ENCODE measurements at regions not wholly inside any gene's neighbourhood (a gene's known extent, or its start where the extent isn't known, plus 50 kb on each side); places are given as distances from the start of the nearest gene placed in this dataset.

DNA sequence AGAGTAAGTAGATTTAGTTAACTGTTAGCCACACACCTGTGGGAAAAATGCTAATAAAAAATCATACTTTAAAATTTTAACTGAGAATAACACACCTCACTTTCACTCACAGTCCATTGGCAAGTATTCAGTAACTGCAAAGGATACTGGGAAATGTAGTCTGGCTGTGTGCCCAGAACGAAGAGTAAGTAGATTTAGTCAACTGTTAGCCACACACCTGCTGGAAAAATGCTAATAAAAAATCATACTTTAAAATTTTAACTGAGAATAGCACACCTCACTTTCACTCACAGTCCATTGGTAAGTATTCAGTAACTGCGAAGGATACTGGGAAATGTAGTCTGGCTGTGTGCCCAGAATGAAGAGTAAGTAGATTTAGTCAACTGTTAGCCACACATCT, 178.4 kb upstream of the NWD2 start:
- TF ChIP-seq, protein P1, sequence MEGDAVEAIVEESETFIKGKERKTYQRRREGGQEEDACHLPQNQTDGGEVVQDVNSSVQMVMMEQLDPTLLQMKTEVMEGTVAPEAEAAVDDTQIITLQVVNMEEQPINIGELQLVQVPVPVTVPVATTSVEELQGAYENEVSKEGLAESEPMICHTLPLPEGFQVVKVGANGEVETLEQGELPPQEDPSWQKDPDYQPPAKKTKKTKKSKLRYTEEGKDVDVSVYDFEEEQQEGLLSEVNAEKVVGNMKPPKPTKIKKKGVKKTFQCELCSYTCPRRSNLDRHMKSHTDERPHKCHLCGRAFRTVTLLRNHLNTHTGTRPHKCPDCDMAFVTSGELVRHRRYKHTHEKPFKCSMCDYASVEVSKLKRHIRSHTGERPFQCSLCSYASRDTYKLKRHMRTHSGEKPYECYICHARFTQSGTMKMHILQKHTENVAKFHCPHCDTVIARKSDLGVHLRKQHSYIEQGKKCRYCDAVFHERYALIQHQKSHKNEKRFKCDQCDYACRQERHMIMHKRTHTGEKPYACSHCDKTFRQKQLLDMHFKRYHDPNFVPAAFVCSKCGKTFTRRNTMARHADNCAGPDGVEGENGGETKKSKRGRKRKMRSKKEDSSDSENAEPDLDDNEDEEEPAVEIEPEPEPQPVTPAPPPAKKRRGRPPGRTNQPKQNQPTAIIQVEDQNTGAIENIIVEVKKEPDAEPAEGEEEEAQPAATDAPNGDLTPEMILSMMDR (IDR thresholded peaks at IDR 0.05; ENCODE audit: low read length) = no peak
- no peak for TF ChIP-seq EZH2 (IDR thresholded peaks at IDR 0.05; ENCODE audit: borderline replicate concordance, low read length)

Measured in OCI-LY1 (cell line).